ENCODE measurements at regions not wholly inside any gene's neighbourhood (a gene's known extent, or its start where the extent isn't known, plus 50 kb on each side); places are given as distances from the start of the nearest gene placed in this dataset.

DNA sequence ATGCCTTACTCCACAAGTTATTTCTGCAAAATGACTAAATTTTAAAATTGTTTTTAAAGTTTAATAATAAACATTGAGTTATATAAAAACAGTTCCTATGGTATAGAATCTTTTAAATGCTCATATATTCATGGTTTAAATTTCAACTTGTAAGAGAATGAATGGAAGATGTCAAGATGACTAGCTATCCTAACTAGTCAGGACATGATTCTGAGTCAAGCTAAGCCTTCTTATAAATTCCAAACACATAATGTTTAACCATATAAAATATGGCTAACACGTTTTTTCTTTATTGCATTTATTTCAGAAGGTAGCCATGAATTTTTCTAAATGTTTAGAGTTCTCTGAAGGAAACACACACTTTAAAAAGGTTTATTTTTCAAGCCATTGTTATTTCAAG lies 320.4 kb downstream of the CBLN2 start:
- no peak for DNase-seq (ENCODE audit: low spot score)

More for the DNA sequence above, 320.4 kb downstream of the CBLN2 start:
- ChIA-PET CTCF (ENCODE audit: low intra/inter-chr PET ratio, low total read pairs) (no interaction called here), POLR2A (no interaction called here)
- in situ Hi-C loops (cut with HindIII; ENCODE audit: extremely low pct_ligation_motif_present, low pct_unique_long_range_greater_than_20kb) (no loop called here), intact Hi-C loops (cut with micrococcal nuclease; ENCODE audit: unreplicated experiment) (no loop called here)
- no peaks in the 10 kb centered on the region for H3K27me3 ChIP-seq (ENCODE audit: control insufficient read depth in 1 of 2, insufficient read depth in 2 of 2, low read length in 2 of 2)
- no peak overlapping the region for H3K9ac ChIP-seq (ENCODE audit: insufficient read depth, low read depth, low read length)
- no peaks in the 10 kb centered on the region for H3K4me1 ChIP-seq (ENCODE audit: insufficient read depth, low read length)
- H3K36me3 ChIP-seq (replicated peaks in 1 of 2; ENCODE audit: control insufficient read depth in 1 of 2, insufficient read depth in 2 of 2, low read length in 2 of 2), result no peaks in the 10 kb centered on the region
- H4K20me1 ChIP-seq (ENCODE audit: insufficient read depth, low read length), result no peaks in the 10 kb centered on the region
- ATAC-seq, result no peak
- H3K4me2 ChIP-seq (ENCODE audit: low read depth, low read length), result no peak overlapping the region
- no peak overlapping the region for H2AFZ ChIP-seq (ENCODE audit: low read length)
- BruUV-seq (replicated peaks), result no TSS peak
- 0% methylated on average over 1 of the region's 1 CpG for WGBS (ENCODE audit: low lambda C conversion rate)
- H3K79me2 ChIP-seq (ENCODE audit: insufficient read depth, low read length), result no peaks in the 10 kb centered on the region
- no peak for TF ChIP-seq ZNF256 (CRISPR knock-in tag; conservative IDR thresholded peaks at IDR 0.05)
- TF ChIP-seq DMTF1 (CRISPR knock-in tag; IDR thresholded peaks at IDR 0.05), result no peak
- no peak for TF ChIP-seq NAIF1 (CRISPR knock-in tag; IDR thresholded peaks at IDR 0.05; ENCODE audit: borderline replicate concordance)
- TF ChIP-seq KDM6A (CRISPR knock-in tag; IDR thresholded peaks at IDR 0.05; ENCODE audit: low read depth), result no peak
- TF ChIP-seq, protein P1, sequence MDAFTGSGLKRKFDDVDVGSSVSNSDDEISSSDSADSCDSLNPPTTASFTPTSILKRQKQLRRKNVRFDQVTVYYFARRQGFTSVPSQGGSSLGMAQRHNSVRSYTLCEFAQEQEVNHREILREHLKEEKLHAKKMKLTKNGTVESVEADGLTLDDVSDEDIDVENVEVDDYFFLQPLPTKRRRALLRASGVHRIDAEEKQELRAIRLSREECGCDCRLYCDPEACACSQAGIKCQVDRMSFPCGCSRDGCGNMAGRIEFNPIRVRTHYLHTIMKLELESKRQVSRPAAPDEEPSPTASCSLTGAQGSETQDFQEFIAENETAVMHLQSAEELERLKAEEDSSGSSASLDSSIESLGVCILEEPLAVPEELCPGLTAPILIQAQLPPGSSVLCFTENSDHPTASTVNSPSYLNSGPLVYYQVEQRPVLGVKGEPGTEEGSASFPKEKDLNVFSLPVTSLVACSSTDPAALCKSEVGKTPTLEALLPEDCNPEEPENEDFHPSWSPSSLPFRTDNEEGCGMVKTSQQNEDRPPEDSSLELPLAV (CRISPR knock-in tag; conservative IDR thresholded peaks at IDR 0.05; ENCODE audit: low read depth), result no peak
- TF ChIP-seq TFDP1 (CRISPR knock-in tag; IDR thresholded peaks at IDR 0.05; ENCODE audit: borderline replicate concordance), result no peak
- TF ChIP-seq, protein P2, sequence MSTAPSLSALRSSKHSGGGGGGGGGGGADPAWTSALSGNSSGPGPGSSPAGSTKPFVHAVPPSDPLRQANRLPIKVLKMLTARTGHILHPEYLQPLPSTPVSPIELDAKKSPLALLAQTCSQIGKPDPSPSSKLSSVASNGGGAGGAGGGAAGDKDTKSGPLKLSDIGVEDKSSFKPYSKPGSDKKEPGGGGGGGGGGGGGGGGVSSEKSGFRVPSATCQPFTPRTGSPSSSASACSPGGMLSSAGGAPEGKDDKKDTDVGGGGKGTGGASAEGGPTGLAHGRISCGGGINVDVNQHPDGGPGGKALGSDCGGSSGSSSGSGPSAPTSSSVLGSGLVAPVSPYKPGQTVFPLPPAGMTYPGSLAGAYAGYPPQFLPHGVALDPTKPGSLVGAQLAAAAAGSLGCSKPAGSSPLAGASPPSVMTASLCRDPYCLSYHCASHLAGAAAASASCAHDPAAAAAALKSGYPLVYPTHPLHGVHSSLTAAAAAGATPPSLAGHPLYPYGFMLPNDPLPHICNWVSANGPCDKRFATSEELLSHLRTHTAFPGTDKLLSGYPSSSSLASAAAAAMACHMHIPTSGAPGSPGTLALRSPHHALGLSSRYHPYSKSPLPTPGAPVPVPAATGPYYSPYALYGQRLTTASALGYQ (CRISPR knock-in tag; IDR thresholded peaks at IDR 0.05), result no peak
- no peak for TF ChIP-seq PAWR (CRISPR knock-in tag; IDR thresholded peaks at IDR 0.05; ENCODE audit: borderline replicate concordance)
- no peak for TF ChIP-seq NR2F2 (IDR thresholded peaks at IDR 0.05; ENCODE audit: borderline replicate concordance, low read depth)
- TF ChIP-seq TERF1 (CRISPR knock-in tag; IDR thresholded peaks at IDR 0.05), result no peak
- no peak for TF ChIP-seq ZHX1 (CRISPR knock-in tag; IDR thresholded peaks at IDR 0.05; ENCODE audit: low read depth)
- TF ChIP-seq MXD3 (CRISPR knock-in tag; IDR thresholded peaks at IDR 0.05), result no peak
- no peak for FAIRE-seq
- H3K4me3 ChIP-seq (replicated peaks in 1 of 3; ENCODE audit: insufficient read depth in 1 of 3, low read depth in 2 of 3, low read length in 3 of 3), result no peak overlapping the region
- no peak overlapping the region for H3K27ac ChIP-seq (ENCODE audit: extremely low read length, insufficient read depth, low read length)
- H3K9me3 ChIP-seq (ENCODE audit: low read length), result no peaks in the 10 kb centered on the region

Measured in HepG2 (cell line).